Spleen (tissue), 11 donors: ENCODE measurements at regions not wholly inside any gene's neighbourhood (a gene's known extent, or its start where the extent isn't known, plus 50 kb on each side); places are given as distances from the start of the nearest gene placed in this dataset.

ENCODE experiments used
- DNase-seq: peaks from one replicate; pipeline ENCODE4 v3.0.0-alpha.2; 2020
- H3K27ac ChIP-seq, 8 donors: fragments of 200-600 bp; sonication (generic) in 7 of 8; 1 replicate in 4 of 8; 2 replicates in 4 of 8; pipeline versions ENCODE4 v1.5.0 to v1.8.0; 2016 to 2021; ENCODE audit warnings: inconsistent platforms in 4 of 8, mild to moderate bottlenecking in 4 of 8, moderate library complexity in 1 of 8
- H3K27me3 ChIP-seq, 7 donors: fragments of 200-600 bp; sonication (generic) in 6 of 7; replicated peaks in 1 of 7; 1 replicate in 4 of 7; 2 replicates in 3 of 7; pipeline versions ENCODE4 v1.5.0 to v1.8.0; 2016 to 2021; ENCODE audit warnings: inconsistent platforms in 3 of 7, mild to moderate bottlenecking in 1 of 7
- H3K36me3 ChIP-seq, 6 donors: fragments of 200-600 bp; sonication (generic) in 5 of 6; 1 replicate in 4 of 6; 2 replicates in 2 of 6; pipeline versions ENCODE4 v1.5.0 to v1.8.0; 2016 to 2021; ENCODE audit warnings: inconsistent platforms in 2 of 6
- H3K4me1 ChIP-seq, 6 donors: fragments of 200-600 bp; sonication (generic) in 5 of 6; 1 replicate in 3 of 6; 2 replicates in 3 of 6; pipeline versions ENCODE4 v1.5.0 to v1.8.0; 2016 to 2021; ENCODE audit warnings: inconsistent platforms in 3 of 6
- H3K4me3 ChIP-seq, 8 donors: fragments of 200-600 bp; sonication (generic) in 7 of 8; 1 replicate in 4 of 8; 2 replicates in 4 of 8; pipeline versions ENCODE4 v1.5.0 to v1.8.0; 2016 to 2021; ENCODE audit warnings: inconsistent platforms in 4 of 8, mild to moderate bottlenecking in 4 of 8, moderate library complexity in 2 of 8
- H3K9me3 ChIP-seq, 8 donors: fragments of 200-600 bp; sonication (generic) in 7 of 8; 1 replicate in 4 of 8; 2 replicates in 4 of 8; pipeline versions ENCODE4 v1.5.0 to v1.8.0; 2016 to 2021; ENCODE audit warnings: inconsistent platforms in 4 of 8
- POLR2A ChIP-seq, 3 donors: fragments of 450-650 bp; IDR thresholded peaks; one replicate each; pipeline ENCODE4 v1.5.1; 2017; ENCODE audit warnings: antibody characterized with exemption in 3 of 3, mild to moderate bottlenecking in 1 of 3
- POLR2AphosphoS5 ChIP-seq, 3 donors: sonication (generic); formaldehyde crosslinking; IDR thresholded peaks; one replicate each; pipeline ENCODE4 v1.5.1; 2017; ENCODE audit warnings: antibody characterized with exemption in 3 of 3
- WGBS, 5 donors: extraction: QIAGEN DNeasy Blood & Tissue Kit in 3 of 5; methylation state at CpG; one replicate each; pipeline versions ENCODE4 v1.1.5 to v1.1.7; 2013 to 2018; 5-methylcytosine and 5-hydroxymethylcytosine counted together
- intact Hi-C: fragments of 100-400 bp; cut with DNase I; formaldehyde crosslinking; loops from one replicate; pipeline ENCODE4 v1.15.0; 2023; ENCODE audit warnings: low total_unique reads
- TF ChIP-seq, protein P1 (sequence below), 11 experiments: fragments of 200-600 bp in 7 of 11; fragments of 450-650 bp in 4 of 11; sonication (generic) in 4 of 11; IDR thresholded peaks in 8 of 11; conservative IDR thresholded peaks in 3 of 11; 1 replicate in 7 of 11; 2 replicates in 4 of 11; pipeline versions ENCODE4 v1.4.0 to v1.8.0; 2016 to 2021; ENCODE audit warnings: antibody characterized with exemption in 11 of 11, inconsistent platforms in 4 of 11, mild to moderate bottlenecking in 1 of 11
- donor health status: healthy with polysubstance abuse.
- donor health status: DM: no; HTN: no; CAD: no; lungs with moderate emphysema.
- donor health status: DM: no; HTN: no; CAD: no.
- donor health status: Bipolar disorder and iron deficiency.
- donor health status: healthy.
- donor health status: DM: no; HTN: no; CAD: no.
- donor health status: DM: yes; HTN: yes; CAD: no.

DNA sequence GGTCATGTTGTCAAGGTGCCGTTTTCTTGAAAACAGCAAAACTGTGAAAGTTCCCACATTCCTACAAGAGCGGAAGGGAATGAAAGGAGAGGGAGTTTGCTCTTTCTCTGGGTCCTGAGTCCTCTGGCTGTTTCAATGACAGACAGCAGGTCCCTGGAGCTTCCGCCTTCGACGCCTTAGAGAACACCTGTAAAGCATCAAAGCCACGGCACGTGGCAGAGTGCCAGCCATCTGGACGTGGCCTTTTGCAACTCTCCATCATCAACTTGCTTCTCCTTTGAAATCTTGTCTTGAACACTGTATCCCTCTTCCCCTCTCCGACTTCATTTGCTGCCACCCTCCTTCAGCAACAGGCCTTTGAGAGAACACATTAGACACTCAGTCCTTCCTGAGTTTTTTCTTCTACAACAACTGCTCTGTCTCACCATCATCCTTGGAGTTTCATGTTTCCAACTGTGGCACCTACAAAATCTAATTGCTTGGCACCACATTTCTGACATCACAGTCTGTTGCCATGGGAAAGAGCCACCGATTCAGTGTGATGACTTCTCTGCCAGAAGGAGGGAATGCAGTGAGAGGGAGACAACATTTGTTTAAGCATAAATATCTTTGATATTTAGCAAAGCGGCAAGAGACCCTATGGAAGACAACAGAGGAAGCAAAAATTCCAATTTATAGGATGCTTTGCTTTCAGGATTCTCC, 204.9 kb upstream of the PTER start:
- TF ChIP-seq, protein P1, sequence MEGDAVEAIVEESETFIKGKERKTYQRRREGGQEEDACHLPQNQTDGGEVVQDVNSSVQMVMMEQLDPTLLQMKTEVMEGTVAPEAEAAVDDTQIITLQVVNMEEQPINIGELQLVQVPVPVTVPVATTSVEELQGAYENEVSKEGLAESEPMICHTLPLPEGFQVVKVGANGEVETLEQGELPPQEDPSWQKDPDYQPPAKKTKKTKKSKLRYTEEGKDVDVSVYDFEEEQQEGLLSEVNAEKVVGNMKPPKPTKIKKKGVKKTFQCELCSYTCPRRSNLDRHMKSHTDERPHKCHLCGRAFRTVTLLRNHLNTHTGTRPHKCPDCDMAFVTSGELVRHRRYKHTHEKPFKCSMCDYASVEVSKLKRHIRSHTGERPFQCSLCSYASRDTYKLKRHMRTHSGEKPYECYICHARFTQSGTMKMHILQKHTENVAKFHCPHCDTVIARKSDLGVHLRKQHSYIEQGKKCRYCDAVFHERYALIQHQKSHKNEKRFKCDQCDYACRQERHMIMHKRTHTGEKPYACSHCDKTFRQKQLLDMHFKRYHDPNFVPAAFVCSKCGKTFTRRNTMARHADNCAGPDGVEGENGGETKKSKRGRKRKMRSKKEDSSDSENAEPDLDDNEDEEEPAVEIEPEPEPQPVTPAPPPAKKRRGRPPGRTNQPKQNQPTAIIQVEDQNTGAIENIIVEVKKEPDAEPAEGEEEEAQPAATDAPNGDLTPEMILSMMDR (IDR thresholded peaks at IDR 0.05 in 8 of 11, conservative IDR thresholded peaks at IDR 0.05 in 3 of 11), result no peak
- TF ChIP-seq POLR2AphosphoS5 (IDR thresholded peaks at IDR 0.05), result no peak
- no peak for TF ChIP-seq POLR2A (IDR thresholded peaks at IDR 0.05)
- Histone ChIP-seq H3K27me3 (no peaks in the 10 kb centered on the region), H3K4me1 (no peaks in the 10 kb centered on the region), H3K9me3 (peaks cover 0 to 12% (median 10%) of the 10 kb centered on the region in 8 donors), H3K36me3 (no peaks in the 10 kb centered on the region), H3K4me3 (no peak overlapping the region), H3K27ac (no peak overlapping the region)
- DNase-seq, result no peak
- intact Hi-C loops, result no loop called here
- WGBS, 5 donors, result 72 to 80% (median 75%) methylated on average over 11 of the region's 11 CpGs

DNA sequence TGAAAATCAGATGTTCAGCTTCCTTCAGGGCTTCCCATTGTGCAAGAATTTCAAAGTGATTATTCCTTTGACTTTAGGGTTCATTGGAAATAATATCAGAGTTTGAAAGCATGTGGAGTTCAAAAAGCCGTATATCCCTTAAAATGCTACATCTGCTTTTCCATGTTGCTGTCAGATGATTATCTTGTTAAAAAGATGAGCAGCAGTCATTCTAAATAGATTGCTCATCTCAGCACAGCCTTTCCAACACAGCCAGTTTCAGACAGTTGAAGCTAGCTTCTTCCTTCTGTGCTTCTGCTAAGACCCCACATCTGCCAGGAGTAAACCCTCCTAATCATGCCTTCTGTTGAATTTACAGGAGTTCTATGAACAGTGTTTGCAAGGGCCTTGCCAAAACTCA, 204.4 kb upstream of the PTER start:
- H3K27me3 ChIP-seq, result no peaks in the 10 kb centered on the region
- DNase-seq, result no peak
- 82 to 95% (median 84%) methylated on average over 1 of the region's 1 CpG for WGBS, 5 donors
- no peak for TF ChIP-seq POLR2A (IDR thresholded peaks at IDR 0.05)
- TF ChIP-seq, protein P1 (IDR thresholded peaks at IDR 0.05 in 8 of 11, conservative IDR thresholded peaks at IDR 0.05 in 3 of 11), result no peak
- TF ChIP-seq POLR2AphosphoS5 (IDR thresholded peaks at IDR 0.05), result no peak
- H3K27ac ChIP-seq, result no peak overlapping the region
- no peaks in the 10 kb centered on the region for H3K36me3 ChIP-seq
- peaks cover 0 to 8% (median 6%) of the 10 kb centered on the region in 8 donors for H3K9me3 ChIP-seq
- H3K4me1 ChIP-seq, result no peaks in the 10 kb centered on the region
- H3K4me3 ChIP-seq, result no peak overlapping the region
- intact Hi-C loops, result no loop called here

DNA sequence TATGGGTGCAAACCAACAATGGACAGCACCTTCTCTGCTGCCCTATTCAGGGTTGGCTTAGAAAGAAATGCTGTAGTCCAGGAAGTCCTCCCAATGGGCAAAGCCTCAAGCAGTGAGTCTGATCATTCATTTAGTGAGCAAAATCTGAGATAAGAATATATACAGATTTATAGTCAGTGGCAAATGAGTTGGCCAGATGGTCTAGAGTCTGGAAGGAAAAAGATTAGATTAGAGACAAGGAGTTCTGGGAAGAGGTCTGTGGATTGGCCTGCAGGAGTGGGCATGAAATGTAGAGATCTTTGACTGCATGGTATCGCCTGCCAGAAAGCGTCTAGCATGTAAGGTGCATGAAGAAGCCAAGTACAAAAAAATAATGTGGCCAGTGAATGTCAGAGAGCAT, 201.9 kb upstream of the PTER start:
- Histone ChIP-seq H3K27ac (no peak overlapping the region), H3K9me3 (peaks cover 0 to 5% (median 0%) of the 10 kb centered on the region in 8 donors), H3K36me3 (no peaks in the 10 kb centered on the region), H3K27me3 (no peaks in the 10 kb centered on the region), H3K4me3 (no peak overlapping the region), H3K4me1 (no peaks in the 10 kb centered on the region)
- WGBS, 5 donors, result 91 to 96% (median 94%) methylated on average over 2 of the region's 2 CpGs
- TF ChIP-seq, protein P1 (IDR thresholded peaks at IDR 0.05 in 8 of 11, conservative IDR thresholded peaks at IDR 0.05 in 3 of 11), result no peak
- TF ChIP-seq POLR2AphosphoS5 (IDR thresholded peaks at IDR 0.05) (no peak), POLR2A (IDR thresholded peaks at IDR 0.05) (no peak)
- intact Hi-C loops, result no loop called here
- DNase-seq, result no peak

DNA sequence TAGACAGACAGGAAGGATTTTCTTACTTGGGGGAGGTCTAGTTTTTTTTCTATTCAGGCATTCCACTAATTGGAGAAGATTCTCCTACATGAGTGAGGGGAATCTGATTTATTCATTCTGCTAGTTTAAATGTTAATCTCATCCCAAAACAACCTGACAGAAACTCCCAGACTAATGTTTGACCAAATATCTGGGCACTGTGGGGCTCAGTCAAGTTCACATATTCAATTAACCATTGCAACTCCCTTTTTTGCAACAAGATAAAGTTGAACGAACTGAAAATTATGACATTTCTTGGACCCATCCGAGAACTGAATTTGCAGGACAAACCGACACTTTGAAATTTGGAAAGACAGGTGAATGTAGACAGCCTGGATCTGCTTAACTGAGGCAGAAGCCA, 194.4 kb upstream of the PTER start:
- intact Hi-C loops, result no loop called here
- no peaks in the 10 kb centered on the region for H3K36me3 ChIP-seq
- WGBS, 5 donors, result 87 to 96% (median 89%) methylated on average over 3 of the region's 3 CpGs
- H3K4me1 ChIP-seq, result no peaks in the 10 kb centered on the region
- no peak for DNase-seq
- TF ChIP-seq POLR2A (IDR thresholded peaks at IDR 0.05) (no peak), POLR2AphosphoS5 (IDR thresholded peaks at IDR 0.05) (no peak)
- TF ChIP-seq, protein P1 (IDR thresholded peaks at IDR 0.05 in 8 of 11, conservative IDR thresholded peaks at IDR 0.05 in 3 of 11), result no peak
- no peaks in the 10 kb centered on the region for H3K27me3 ChIP-seq
- peaks cover 0 to 28% (median 8%) of the 10 kb centered on the region in 8 donors for H3K9me3 ChIP-seq
- H3K4me3 ChIP-seq, result no peak overlapping the region
- no peak overlapping the region for H3K27ac ChIP-seq
